HG02884 (cell line): ENCODE measurements at regions not wholly inside any gene's neighbourhood (a gene's known extent, or its start where the extent isn't known, plus 50 kb on each side); places are given as distances from the start of the nearest gene placed in this dataset.

ENCODE experiments used
- ATAC-seq: cut with Tn5 transposase; IDR thresholded peaks from one replicate; pipeline ENCODE4 v1.9.1; 2021; ENCODE audit warnings: mild to moderate bottlenecking, moderate library complexity; ENCODE audit not compliant: unreplicated experiment

DNA sequence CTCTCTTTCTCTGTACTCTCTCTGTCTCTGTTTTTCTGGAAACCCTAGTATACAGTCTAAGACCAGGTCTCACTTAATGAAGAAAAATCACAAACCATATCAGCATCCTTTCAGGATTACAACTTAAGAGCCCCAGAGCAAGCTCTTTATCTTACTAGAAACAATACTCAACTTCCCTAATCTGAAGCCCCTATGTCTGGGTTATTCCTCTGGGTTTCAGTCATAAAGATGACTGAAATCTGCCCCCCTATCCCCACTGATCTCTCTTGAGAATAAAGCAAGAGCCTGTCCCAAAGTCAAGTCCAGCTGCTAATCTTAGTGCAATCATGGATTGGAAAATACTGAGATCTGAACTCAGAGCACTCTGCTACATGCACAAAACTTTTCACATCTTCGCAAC lies 53.9 kb upstream of the PICALM start:
- ATAC-seq = no peak

DNA sequence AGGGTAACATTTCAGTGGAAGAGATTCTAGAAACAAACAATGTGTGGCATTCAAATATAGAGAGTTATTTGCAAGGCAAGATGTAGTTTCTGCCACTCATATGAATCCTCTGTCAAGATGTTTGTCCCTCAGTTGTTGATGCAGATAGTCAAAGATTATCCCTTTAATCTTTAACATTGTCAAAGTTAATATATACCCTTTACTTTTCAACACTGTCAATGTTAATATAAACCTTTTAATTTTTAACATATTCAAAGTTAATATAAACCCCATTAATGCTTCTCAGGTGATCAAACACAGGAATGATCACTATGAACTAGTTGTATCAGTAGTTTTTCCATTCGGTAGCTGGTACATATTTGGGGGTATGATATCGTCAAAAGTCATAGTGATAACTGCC lies 51.9 kb upstream of the PICALM start:
- ATAC-seq = no peak

DNA sequence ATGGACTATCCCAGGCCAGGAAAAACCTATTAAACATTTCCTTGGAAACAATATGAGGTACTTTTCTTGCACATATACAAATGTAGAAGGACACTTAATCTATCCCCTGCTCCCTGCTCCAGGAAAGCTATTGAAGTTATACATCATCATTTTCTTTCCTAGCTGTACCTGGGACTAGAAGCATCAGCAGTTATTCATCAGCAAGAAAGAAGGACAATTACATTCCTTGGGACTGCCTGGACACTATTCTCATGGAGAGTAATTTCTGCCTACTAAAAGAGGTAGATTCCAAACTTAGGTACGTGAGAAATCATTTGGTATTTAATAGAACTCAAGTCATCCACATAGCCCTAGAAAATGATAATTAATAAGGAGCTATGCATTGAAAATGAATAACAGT lies 51.0 kb upstream of the PICALM start:
- no peak for ATAC-seq

DNA sequence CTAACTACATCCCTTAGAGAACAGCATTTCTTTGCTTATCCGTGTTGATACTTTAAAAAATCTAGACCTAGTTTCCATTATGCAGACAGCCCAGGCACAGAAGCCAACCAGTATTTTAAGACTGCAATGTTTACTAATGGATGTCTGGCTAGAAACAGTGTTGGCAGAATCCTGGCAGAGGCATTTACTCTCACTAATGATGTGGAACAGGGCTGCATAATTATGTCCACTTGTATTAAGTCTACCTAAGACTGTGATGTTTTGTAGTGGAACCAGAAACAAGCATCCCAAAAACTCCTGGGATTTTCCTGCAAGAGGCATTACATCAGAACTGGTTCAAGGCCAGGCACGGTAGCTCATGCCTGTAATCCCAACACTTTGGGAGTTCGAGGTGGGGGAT lies 50.2 kb upstream of the PICALM start:
- no peak for ATAC-seq
